ENCODE measurements at regions not wholly inside any gene's neighbourhood (a gene's known extent, or its start where the extent isn't known, plus 50 kb on each side); places are given as distances from the start of the nearest gene placed in this dataset.

- no peak for TF ChIP-seq ZNF462 (CRISPR knock-in tag; IDR thresholded peaks at IDR 0.05)
- TF ChIP-seq POLR2AphosphoS5 (IDR thresholded peaks at IDR 0.05; ENCODE audit: low read depth) = no peak
- TF ChIP-seq STAT1 (IDR thresholded peaks at IDR 0.05; ENCODE audit: unreplicated experiment) = no peak
- TF ChIP-seq CTCF (conservative IDR thresholded peaks at IDR 0.05; ENCODE audit: low read depth in 2 of 2) = no peak
These were observed 104.2 kb downstream of the HSPH1 start (continued) for GRCh38 chr13:31057403-31058033.

- Histone ChIP-seq H3K36me3 (ENCODE audit: insufficient read depth) (no peaks in the 10 kb centered on the region), H4K20me1 (replicated peaks; ENCODE audit: insufficient read depth) (no peaks in the 10 kb centered on the region), H3K27me3 (ENCODE audit: insufficient read depth) (no peaks in the 10 kb centered on the region), H3K4me3 (no peak overlapping the region), H3K4me2 (no peak overlapping the region), H3K9me2 (ENCODE audit: insufficient read depth) (no peaks in the 10 kb centered on the region), H3K27ac (ENCODE audit: low read depth) (no peak overlapping the region), H3K4me1 (ENCODE audit: insufficient read depth) (no peaks in the 10 kb centered on the region), H3K79me2 (replicated peaks; ENCODE audit: insufficient read depth) (no peaks in the 10 kb centered on the region), H2AFZ (peak overlapping the region; percentile 0; the same call in 1 of the 2 replicates), H3F3A (replicated peaks; ENCODE audit: low read depth) (no peaks in the 10 kb centered on the region)
- ATAC-seq (no peak; the same call in 2 of the 3 replicates), DNase-seq (ENCODE audit: low spot score) (peak; percentile 21)
- H3K9me3 Mint-ChIP-seq = no peaks in the 10 kb centered on the region
- H3K4me3 Mint-ChIP-seq = no peak overlapping the region
- H3K4me1 Mint-ChIP-seq = peaks cover 8% of the 10 kb centered on the region
- H3K27me3 Mint-ChIP-seq (ENCODE audit: insufficient read depth, low read depth, poor library complexity) = peaks cover 1% of the 10 kb centered on the region
- H3K27ac Mint-ChIP-seq = no peak overlapping the region
- H3K36me3 Mint-ChIP-seq (ENCODE audit: low read depth) = no peaks in the 10 kb centered on the region
- TF ChIP-seq CTCF (conservative IDR thresholded peaks at IDR 0.05; ENCODE audit: low read depth in 2 of 2) (no peak), POLR2AphosphoS5 (IDR thresholded peaks at IDR 0.05; ENCODE audit: low read depth) (no peak), ETS1 (IDR thresholded peaks at IDR 0.05) (no peak), CREB1 (CRISPR knock-in tag; IDR thresholded peaks at IDR 0.05; ENCODE audit: low read depth) (no peak), JUNB (IDR thresholded peaks at IDR 0.05; ENCODE audit: unreplicated experiment) (no peak)
These were observed 104.9 kb downstream of the HSPH1 start for GRCh38 chr13:31056644-31057271.
